Activated CD8-positive, alpha-beta T cell treated with anti-CD3 and anti-CD28 coated beads for 36 hours (primary cell): ENCODE measurements at regions not wholly inside any gene's neighbourhood (a gene's known extent, or its start where the extent isn't known, plus 50 kb on each side); places are given as distances from the start of the nearest gene placed in this dataset.

Source experiments
- ATAC-seq: fragments of 200-7000 bp; cut with Tn5 transposase; one replicate; pipeline ENCODE4 v1.10.0; 2021; ENCODE audit warnings: mild to moderate bottlenecking, moderate library complexity
- CTCF ChIA-PET: fragments of 350-600 bp; sonication (Branson Sonifier 250); formaldehyde crosslinking; loops from one replicate; lab custom pipeline; 2021; ENCODE audit warnings: antibody characterized with exemption; lab: Charles Lee
- POLR2A ChIA-PET: fragments of 350-600 bp; sonication (Branson Sonifier 250); formaldehyde crosslinking; loops from one replicate; lab custom pipeline; 2021; ENCODE audit warnings: antibody characterized with exemption; lab: Charles Lee
- DNase-seq: peaks from one replicate; pipeline ENCODE4 v3.0.0-alpha.2; 2020
- H3K27ac Mint-ChIP-seq: one replicate; pipeline ENCODE4 v1.8.0; 2021; ENCODE audit warnings: mild to moderate bottlenecking, mixed read lengths
- H3K27me3 Mint-ChIP-seq: one replicate; pipeline ENCODE4 v1.8.0; 2021; ENCODE audit warnings: mixed read lengths
- H3K36me3 Mint-ChIP-seq: one replicate; pipeline ENCODE4 v1.8.0; 2021; ENCODE audit warnings: low read depth, mixed read lengths
- H3K4me1 Mint-ChIP-seq: one replicate; pipeline ENCODE4 v1.8.0; 2021; ENCODE audit warnings: low read depth, mixed read lengths
- H3K4me3 Mint-ChIP-seq: one replicate; pipeline ENCODE4 v1.8.0; 2021; ENCODE audit warnings: mild to moderate bottlenecking, moderate library complexity, mixed read lengths
- H3K9me3 Mint-ChIP-seq: one replicate; pipeline ENCODE4 v1.8.0; 2021; ENCODE audit warnings: mixed read lengths
- intact Hi-C: fragments of 100-400 bp; cut with micrococcal nuclease; formaldehyde crosslinking; loops from one replicate; pipeline ENCODE4 v1.10.0; 2022
- TF ChIP-seq, protein P1 (sequence below): fragments of 200-600 bp; IDR thresholded peaks from one replicate; pipeline ENCODE4 v1.8.0; 2022; ENCODE audit warnings: antibody characterized with exemption, mild to moderate bottlenecking

DNA sequence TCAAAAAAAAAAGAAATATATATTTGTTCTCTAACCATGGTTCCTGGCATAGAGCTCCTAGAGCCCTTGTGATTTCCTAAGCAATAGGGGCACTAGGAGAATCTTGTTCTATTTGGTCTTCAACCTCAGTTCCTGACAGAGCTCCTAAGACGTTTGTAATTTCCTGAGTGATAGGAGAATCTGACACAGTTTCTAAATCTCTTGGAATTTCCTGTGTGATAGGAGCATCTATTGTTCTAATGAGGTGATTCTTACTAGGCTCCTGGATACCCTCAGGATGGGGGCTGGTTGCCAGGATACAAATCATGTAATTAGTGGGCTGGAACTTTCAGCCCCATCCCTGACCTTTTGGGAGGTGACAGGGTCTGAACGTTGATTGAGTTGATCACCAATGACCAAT lies 245.8 kb downstream of the ZEB2 start:
- ATAC-seq: no peak
- no peak overlapping the region for H3K27ac Mint-ChIP-seq
- no peaks in the 10 kb centered on the region for H3K36me3 Mint-ChIP-seq
- no peak for DNase-seq
- intact Hi-C loops: no loop called here
- POLR2A ChIA-PET: no interaction called here
- H3K4me1 Mint-ChIP-seq: peaks cover 22% of the 10 kb centered on the region
- no peak overlapping the region for H3K4me3 Mint-ChIP-seq
- no peaks in the 10 kb centered on the region for H3K27me3 Mint-ChIP-seq
- peaks cover 2% of the 10 kb centered on the region for H3K9me3 Mint-ChIP-seq
- TF ChIP-seq, protein P1, sequence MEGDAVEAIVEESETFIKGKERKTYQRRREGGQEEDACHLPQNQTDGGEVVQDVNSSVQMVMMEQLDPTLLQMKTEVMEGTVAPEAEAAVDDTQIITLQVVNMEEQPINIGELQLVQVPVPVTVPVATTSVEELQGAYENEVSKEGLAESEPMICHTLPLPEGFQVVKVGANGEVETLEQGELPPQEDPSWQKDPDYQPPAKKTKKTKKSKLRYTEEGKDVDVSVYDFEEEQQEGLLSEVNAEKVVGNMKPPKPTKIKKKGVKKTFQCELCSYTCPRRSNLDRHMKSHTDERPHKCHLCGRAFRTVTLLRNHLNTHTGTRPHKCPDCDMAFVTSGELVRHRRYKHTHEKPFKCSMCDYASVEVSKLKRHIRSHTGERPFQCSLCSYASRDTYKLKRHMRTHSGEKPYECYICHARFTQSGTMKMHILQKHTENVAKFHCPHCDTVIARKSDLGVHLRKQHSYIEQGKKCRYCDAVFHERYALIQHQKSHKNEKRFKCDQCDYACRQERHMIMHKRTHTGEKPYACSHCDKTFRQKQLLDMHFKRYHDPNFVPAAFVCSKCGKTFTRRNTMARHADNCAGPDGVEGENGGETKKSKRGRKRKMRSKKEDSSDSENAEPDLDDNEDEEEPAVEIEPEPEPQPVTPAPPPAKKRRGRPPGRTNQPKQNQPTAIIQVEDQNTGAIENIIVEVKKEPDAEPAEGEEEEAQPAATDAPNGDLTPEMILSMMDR: no peak
- CTCF ChIA-PET: no interaction called here

DNA sequence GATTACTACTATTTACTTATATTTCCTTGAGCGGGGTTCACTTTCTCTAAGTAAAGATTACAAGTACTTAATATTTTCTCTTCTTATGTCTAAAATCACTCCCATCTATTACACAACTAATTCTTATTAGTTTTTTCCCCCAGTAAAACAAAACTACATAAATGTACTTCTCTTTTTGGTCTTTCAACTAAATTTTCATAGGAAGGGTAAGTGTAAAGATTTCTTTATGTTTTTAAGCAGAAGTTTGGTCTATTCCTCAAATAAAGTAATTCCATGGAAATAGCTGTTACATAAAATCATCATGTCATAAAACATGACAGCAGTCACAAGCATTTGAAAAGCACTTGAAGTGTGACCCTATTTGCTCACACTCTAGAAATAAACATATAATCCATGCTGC lies 249.0 kb downstream of the ZEB2 start:
- CTCF ChIA-PET: no interaction called here
- TF ChIP-seq, protein P1: no peak
- H3K9me3 Mint-ChIP-seq: peaks cover 4% of the 10 kb centered on the region
- no peak overlapping the region for H3K4me3 Mint-ChIP-seq
- H3K4me1 Mint-ChIP-seq: peaks cover 32% of the 10 kb centered on the region
- no peak for DNase-seq
- peaks cover 3% of the 10 kb centered on the region for H3K36me3 Mint-ChIP-seq
- H3K27ac Mint-ChIP-seq: no peak overlapping the region
- intact Hi-C loops: no loop called here
- ATAC-seq: no peak
- no peaks in the 10 kb centered on the region for H3K27me3 Mint-ChIP-seq
- POLR2A ChIA-PET: interaction anchor here (0.5 kb wide), 1 partner anchor 33 kb away, joined by 3 read pairs; no protein-coding TSS in a partner anchor

DNA sequence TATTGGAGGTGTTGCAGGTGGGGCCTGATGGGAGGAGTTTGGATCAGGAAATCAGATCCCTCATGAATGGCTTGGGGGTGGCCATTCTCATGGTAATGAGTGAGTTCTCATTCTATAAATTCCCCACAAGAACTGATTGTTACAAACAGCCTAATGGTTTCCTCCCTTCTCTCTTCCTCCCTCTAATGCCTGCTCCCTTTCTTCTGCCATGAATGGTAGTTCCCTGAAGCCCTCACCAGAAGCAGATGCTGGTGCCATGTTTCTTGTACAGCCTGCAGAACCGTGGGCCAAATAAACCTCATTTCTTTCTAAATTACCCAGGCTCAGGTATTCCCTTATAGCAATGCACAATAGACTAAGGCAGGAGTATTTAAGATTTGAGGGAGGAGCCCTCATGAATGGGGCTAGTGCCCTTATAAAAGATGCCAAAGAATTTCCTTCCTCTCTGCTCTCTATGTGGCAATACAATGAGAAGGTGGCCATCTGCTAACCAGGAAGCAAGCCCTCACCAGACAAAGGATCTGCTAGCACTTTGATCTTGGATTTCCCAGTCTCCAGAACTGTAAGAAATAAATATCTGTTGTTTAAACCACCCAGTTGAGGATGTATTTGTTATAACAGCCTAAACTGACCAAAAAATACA lies 251.8 kb downstream of the ZEB2 start:
- ATAC-seq: no peak
- peaks cover 41% of the 10 kb centered on the region for H3K4me1 Mint-ChIP-seq
- intact Hi-C loops: no loop called here
- H3K27ac Mint-ChIP-seq: peak overlapping the region; percentile 80
- TF ChIP-seq, protein P1: no peak
- ChIA-PET POLR2A (no interaction called here), CTCF (no interaction called here)
- H3K36me3 Mint-ChIP-seq: peaks cover 8% of the 10 kb centered on the region
- H3K27me3 Mint-ChIP-seq: no peaks in the 10 kb centered on the region
- DNase-seq: no peak
- H3K9me3 Mint-ChIP-seq: peaks cover 6% of the 10 kb centered on the region
- no peak overlapping the region for H3K4me3 Mint-ChIP-seq

DNA sequence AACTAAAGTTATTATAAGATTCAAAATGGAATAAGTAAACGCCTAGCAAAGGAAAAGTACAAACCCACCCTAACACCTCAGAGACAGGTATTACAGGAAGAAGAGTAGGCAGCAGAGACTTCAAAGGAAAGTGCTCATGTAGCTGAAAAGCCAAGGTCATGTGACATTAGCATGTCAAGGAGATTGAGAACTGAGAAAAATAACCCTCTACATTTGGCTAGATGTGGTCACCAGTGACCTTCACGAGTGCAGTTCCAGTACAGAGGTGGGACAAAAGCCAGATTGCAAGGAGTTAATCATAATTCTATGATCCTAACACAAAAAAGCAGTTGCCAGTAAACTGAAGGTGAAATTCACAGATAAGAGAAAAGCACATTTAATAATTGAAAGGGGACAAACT lies 252.7 kb downstream of the ZEB2 start:
- DNase-seq: peak; percentile 60
- H3K36me3 Mint-ChIP-seq: peaks cover 8% of the 10 kb centered on the region
- peak overlapping the region; percentile 80 for H3K27ac Mint-ChIP-seq
- ChIA-PET POLR2A (no interaction called here), CTCF (no interaction called here)
- intact Hi-C loops: no loop called here
- TF ChIP-seq, protein P1: no peak
- ATAC-seq: peak; percentile 89
- peaks cover 40% of the 10 kb centered on the region for H3K4me1 Mint-ChIP-seq
- H3K27me3 Mint-ChIP-seq: no peaks in the 10 kb centered on the region
- H3K4me3 Mint-ChIP-seq: peak overlapping the region; percentile 4
- peaks cover 6% of the 10 kb centered on the region for H3K9me3 Mint-ChIP-seq

DNA sequence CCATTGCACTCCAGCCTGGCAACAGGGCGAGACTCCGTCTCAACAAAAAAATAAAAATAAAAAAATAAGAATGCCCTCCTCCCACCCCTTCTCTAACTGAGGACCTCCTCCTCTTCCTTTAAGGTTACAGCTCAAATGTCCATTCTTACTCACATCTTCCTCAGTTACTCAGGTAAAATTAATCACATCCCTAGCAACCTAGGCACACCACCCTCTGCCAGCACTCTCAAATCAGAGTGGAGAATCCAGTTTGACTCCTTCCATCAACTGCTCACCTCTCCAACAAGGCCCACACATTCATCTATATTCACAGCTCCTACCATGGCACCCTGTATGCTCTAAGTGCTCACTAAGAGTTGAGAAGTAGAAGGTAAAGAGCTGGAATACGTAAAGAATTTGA lies 254.3 kb downstream of the ZEB2 start:
- ChIA-PET POLR2A (interaction anchor here (1.4 kb wide), 1 partner anchor 59 kb away, joined by 3 read pairs; no protein-coding TSS in a partner anchor), CTCF (no interaction called here)
- TF ChIP-seq, protein P1: no peak
- Mint-ChIP-seq H3K4me1 (peaks cover 48% of the 10 kb centered on the region), H3K27ac (peak overlapping the region; percentile 80), H3K27me3 (no peaks in the 10 kb centered on the region), H3K4me3 (no peak overlapping the region), H3K9me3 (peaks cover 6% of the 10 kb centered on the region), H3K36me3 (peaks cover 10% of the 10 kb centered on the region)
- DNase-seq (no peak), ATAC-seq (no peak)
- intact Hi-C loops: no loop called here
